HG02970 (cell line): ENCODE measurements at regions not wholly inside any gene's neighbourhood (a gene's known extent, or its start where the extent isn't known, plus 50 kb on each side); places are given as distances from the start of the nearest gene placed in this dataset.
"Not testable (repeated sequence)": the region's sequence is repeated elsewhere in the genome, so short reads cannot be mapped to it uniquely, and the experiment has no call there.

Experiments used
- ATAC-seq: cut with Tn5 transposase; IDR thresholded peaks from one replicate; pipeline ENCODE4 v1.9.1; 2021; ENCODE audit warnings: mild to moderate bottlenecking, moderate library complexity, moderate number of reproducible peaks; ENCODE audit not compliant: unreplicated experiment, low FRiP score

DNA sequence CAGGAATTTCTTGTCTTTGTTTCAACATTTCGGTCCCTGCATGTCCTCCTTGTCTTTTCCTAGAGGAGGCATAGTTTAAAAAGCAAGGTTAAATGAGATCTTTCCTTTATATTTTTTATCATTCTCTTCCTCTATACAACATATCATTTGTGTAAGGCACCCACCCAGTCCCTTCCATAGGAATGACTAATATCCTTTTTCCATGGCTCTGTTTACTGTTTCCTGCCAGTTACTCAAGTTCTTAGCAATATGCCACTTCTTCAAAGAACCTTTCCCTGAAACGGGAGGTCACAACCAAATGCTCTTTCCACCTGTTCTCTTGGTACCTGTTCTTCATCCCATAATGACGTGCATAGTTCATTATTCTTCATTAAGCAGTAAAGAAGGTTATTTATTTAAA, 1237.1 kb upstream of the GOT2 start:
- no peak for ATAC-seq

DNA sequence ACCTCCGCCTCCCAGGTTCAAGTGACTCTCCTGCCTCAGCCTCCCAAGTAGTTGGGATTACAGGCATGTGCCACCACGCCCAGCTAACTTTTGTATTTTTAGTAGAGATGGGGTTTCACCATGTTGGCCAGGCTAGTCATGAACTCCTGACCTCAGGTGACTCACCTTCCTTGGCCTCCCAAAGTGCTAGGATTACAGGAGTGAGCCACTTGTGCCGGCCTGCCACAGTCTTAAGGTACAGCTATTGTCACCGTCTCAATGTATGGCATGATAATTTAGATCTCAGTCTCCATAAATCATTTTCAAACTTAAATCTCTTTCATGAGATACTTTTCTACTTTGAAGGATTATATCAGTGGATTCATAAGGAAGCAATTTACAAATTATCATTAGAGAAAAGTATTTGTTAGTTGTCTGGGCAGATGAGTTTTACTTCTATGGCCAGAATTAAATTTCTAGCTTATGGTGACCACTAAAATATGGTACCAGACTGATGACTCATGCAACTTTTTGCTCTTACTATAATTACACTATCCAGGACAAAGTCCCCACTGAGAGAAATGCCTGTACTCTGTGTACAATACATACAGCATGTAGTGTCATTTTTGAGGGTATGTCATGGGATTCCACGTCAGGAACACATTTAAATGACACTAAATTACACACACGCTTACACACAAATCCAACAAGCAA, 1230.3 kb upstream of the GOT2 start:
- no peak for ATAC-seq

DNA sequence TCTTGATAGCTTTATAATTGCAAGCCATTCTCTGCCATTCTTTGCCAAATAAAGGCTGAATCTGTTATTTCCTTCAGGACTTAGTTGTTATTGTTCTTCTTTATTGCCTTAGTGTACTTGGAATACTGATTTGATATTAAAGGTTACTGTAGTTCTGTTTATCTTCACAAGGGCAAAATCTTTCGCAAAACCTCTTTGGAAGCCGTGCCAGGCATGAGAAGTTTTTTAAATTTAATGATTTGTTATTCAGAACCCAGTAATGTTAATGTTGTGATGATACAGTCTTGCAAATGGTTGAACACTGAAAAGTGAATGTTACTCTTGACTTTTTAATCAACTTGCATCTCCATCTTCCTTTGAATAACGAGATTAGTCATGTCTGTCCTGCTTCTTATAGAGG, 1225.2 kb upstream of the GOT2 start:
- ATAC-seq = no peak

DNA sequence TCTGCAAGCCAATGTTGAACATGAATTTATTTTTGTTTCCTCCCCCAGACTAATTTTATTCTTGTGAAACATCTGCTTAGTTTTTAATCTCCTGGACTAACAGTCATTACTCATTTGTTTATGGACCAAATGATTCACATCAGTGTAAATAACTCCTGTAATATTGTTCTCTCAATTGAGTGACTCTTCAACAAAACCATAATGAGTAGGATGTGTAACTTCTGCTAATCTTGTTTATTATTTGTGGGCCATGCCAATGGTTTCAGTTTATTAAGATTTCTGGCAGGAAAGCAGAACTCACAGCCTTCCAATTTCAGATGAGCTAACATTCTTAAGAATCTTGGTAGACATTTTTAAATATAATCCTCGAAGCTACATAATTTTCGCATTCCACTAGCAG, 1216.3 kb upstream of the GOT2 start:
- ATAC-seq = no peak

DNA sequence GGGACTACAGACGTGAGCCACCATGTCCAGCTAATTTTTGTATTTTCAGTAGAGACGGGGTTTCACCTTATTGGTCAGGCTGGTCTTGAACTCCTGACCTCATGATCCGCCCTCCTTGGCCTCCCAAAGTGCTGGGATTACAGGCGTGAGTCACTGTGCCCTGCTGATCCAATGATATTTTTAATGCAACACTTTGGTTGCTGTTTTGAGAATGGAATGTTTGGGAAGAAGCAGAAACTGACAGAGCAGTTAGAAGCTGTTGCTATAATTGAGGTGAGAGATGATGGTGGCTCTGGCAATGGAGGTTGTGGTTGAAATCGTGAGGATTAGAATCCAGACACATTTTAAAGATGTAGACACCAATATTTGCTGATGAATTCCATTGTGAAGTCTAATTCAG, 1209.9 kb upstream of the GOT2 start:
- ATAC-seq = not testable (repeated sequence)

DNA sequence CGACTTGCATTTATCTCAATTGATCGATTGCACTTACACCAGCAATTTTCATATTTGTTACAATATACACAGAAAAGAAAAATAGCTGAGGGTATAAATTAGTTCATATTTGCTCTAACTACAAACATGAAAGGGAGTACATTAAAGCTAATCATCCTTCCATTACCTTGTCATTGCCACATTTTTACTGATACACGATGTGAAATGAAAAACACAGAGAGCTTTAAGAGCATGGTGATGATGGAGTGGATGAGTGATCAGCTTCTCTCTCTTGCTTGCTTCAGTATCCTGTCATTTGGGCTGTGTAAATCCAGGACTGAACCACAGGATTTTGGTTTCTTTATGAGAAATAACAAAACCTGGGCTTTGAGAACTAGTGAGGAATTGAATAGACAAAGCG, 1207.5 kb upstream of the GOT2 start:
- no peak for ATAC-seq

DNA sequence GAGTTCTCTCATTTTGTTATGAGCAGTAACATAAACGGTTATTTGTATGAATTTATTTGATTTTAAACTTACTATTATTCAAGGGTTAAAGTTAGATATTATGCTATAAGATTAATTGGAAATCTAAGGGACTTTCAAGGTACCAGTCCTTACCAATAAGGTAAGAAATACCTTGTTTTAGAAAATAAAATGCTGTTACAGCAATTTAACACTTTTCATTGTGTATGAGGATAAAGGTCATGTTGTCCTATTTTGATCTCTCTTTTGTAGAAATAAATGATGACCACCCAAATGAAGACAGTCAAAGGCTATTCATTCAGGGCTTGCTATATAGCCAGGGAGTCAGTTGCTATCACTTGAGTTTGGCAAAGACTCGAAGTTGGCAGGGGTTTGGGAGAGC, 1185.9 kb upstream of the GOT2 start:
- ATAC-seq = no peak

DNA sequence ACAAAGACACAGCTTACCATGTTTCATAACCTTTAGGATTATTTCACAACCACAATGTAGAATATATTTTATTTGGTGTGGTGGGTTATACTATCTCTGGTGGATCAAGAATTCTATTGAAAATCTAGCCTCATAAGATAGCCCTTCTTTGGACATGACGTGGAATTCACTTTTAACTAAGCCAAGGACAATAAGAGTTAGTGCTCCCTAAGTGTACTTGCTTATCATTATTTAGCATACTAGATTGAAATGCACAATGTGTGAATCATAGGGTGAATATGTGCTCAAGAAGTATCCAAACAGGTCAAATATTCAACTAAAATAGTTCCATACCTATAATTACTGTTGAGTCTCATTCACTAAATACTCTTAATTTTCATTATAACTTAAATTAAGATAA, 1179.5 kb upstream of the GOT2 start:
- no peak for ATAC-seq

DNA sequence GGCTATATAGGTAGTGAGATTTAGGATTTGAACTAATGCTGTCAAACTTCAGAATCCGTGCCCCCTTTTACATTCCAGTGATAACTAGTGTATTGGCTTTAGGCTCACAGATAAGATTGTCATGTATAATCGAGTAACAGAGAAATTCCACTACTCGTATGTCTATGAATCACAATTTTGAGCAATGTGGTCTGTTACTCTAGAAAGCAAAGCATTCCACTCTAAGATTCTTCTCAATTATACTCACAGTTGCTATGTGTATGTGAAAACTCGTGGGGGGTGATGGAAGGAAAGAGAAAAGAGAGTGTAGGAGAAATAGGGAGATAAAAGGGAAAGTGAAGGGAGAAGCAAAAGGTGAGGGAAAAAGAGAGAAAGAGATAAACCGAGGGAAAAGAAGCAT, 1175.1 kb upstream of the GOT2 start:
- ATAC-seq = no peak

DNA sequence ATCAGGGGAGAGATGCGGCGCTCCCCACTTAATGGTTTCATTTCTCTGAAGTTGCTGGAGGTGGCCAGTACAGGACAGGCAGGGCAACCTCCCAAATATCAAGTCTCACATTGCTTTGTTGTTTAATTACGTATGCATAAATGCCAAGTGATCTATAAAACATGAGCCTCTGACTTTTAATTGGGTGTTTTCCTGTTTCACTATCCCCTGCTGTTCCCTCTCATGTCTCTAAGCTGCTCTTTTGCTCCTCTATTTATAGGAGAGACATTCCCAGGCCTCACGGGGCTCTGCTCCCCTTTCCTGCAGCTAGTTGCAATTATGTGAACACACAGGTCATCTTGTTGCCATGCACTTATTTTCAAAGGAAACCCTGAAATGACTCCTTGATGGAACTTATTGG, 1173.5 kb upstream of the GOT2 start:
- ATAC-seq = no peak

DNA sequence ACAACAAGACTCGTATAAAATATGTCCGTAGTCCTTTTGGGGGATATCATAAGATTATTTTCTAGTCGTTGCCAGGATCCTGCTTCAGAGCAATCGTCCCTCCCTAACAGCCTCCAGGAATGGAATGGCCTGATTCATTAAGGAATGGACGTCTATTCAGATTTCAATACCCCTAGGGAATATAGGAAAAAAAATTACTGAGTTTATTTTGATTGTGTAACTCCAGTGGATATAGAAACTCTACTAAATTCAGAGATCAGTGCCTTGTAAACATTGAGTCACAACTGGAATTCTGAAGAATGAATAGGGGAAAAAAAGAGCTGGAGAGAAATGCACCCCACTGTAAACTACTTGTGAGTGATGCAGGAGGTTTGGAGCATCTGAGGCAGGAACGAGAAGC, 1171.5 kb upstream of the GOT2 start:
- no peak for ATAC-seq

DNA sequence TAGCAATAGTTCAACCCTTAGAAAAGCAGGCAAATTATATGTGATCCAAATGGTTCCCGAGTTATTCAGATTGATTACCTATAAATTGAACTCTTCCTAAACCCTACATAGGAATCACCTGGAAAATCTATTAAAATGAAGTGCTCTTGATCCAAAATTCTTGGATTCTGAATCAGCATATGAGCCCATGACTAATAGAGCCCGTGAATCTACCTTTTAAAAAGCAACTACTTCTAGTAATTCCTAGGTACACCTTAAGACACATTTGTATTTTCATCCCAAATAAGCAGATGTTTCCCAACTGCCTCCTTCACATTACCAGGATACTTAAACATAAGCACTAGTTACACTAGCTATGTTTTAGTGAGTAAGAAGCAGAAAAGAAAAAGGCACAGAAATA, 1171.0 kb upstream of the GOT2 start:
- no peak for ATAC-seq

DNA sequence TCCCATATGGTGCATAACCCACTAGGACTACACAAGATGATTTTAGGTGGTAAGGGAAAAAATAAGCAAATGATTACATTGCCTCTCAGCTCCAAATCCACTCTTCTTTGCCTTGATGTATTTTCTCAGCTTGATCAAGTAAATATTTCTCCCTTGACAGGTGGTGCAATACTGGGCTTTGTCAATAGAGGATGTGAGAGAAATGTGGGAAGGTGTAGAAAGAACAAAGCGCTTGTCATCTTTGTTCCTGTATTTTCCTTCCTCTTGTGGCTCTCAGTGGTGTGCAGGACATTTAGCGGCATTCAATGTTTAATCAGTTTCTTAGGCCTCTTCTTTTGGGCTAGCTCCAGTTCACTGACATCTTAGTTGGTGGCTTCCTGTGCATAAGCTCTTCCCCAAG, 1165.8 kb upstream of the GOT2 start:
- ATAC-seq = no peak

DNA sequence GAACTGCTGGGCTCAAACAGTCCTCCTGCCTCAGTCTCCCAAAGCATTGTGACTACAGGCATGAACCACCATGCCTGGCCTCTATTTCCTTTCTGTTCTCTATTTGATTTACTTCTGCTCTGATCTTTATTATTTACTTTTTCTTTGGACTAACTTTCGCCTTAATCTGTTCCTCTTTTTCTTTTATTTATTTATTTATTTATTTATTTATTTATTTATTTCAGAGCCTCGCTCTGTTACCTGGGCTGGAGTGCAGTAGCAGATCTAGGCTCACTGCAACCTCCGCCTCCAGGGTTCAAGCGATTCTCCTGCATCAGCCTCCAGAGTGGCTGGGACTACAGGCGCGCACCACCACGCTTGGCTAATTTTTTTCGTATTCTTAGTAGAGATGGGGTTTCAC, 1158.3 kb upstream of the GOT2 start:
- no peak for ATAC-seq

DNA sequence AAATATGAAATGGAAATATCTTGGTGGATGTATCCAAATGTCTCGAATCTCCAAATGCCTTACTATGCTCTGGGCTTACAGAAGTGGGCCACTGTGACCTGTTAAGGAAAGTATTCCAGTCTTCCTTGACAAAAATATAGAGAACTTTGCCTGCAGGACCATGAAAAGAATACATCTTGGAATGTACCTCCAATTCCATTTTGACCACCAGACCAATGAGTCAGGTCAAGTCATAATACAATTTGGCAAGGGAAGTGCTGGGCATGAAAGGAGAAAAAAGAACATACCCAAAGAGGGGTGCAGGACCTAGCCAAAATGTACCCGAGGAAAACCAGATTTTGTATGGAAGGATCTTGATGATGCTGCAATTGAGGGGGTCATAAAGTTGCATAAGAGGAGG, 1153.7 kb upstream of the GOT2 start:
- no peak for ATAC-seq

DNA sequence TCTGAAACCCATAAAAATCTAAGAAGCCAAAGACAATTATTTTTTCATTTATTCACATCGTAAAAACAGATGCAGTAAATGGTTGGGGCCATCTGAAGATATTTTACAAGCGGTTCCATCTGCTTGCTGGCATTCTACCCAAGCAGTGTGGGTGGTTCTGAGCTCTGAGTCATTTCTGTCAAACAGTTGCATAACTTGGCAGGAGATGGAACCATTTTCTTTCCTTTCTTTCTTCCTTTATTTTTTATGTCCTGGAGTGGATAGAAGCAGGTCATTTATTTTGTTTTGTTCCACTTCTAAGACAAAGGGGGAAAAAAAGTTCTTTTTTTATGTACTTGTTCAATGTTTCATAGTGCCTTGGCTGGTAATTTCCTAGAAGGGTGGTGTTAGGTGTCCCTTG, 1151.9 kb upstream of the GOT2 start:
- ATAC-seq = no peak

DNA sequence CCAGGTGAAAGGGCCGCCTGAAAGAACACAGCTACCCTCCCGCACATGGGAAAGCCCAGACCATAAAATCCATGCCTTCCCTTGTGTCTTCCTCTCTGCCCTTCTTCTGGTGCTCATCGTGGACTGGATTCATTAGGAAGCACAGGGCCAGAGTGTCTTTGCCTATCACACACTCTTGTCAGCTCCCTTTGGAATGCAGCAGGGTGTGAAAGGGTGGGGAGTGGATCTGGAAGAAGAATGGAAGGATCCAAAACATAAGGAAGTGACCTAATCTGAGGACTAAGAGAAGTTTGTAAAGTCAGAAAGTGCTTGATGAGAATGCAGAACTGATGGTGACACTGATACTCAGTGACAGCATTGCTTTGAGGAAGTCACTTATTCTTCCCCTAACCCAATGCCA, 1147.3 kb upstream of the GOT2 start:
- ATAC-seq = no peak

DNA sequence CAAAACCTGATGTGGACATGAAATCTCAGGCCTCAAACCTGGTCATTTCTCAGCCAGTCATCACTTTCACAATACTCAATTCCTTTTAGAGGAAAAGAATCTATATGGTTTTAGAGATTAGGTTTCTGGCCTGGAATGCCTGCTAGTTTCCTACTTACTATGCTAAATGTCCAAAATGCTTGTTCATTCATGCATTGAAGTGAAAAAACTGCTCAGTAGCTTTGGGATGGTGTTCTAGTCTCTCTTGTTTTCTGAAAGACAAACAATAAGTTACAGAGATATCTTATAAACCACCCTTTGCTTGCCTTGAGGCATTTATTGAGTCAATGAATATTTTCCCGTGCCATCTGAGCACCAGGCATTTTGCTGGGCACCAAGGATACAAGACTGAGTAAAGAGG, 1146.5 kb upstream of the GOT2 start:
- no peak for ATAC-seq

DNA sequence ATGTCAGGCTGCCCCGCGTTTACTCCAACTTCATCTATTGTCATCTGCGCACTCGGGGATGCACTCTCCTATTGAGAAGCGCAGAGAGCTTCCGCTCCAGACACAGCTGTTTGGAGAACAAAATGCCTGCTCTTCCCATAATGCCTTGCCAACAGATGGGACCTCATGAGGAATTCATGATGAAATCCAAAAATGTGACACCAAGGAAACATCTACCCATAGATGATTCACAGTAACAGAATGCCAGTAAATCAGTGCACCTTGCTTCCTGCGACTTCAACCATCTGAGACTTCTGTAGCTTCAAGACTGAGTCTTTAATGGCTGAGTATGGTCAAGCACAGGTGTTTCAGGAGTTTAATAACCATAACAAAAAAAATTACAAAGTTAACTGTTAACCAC, 1144.9 kb upstream of the GOT2 start:
- ATAC-seq = no peak

DNA sequence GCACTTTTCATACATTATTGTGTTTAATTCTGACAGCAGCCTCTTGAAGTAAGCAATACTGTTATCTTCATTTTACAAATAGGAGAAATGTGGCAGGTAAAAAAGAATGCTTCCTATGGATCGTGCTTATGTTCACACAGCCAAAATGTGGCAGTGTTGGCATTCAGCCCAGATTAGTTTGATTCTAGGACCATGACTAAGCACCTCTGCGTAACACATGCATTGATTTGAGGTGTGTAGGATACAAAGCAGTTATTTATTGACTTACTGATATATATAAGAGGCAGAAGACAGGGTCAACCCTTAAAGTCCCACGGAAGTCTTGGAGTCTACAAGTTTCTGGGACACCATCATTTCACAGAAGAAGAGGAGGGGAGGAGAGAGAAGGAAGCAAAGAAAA, 1144.4 kb upstream of the GOT2 start:
- no peak for ATAC-seq

DNA sequence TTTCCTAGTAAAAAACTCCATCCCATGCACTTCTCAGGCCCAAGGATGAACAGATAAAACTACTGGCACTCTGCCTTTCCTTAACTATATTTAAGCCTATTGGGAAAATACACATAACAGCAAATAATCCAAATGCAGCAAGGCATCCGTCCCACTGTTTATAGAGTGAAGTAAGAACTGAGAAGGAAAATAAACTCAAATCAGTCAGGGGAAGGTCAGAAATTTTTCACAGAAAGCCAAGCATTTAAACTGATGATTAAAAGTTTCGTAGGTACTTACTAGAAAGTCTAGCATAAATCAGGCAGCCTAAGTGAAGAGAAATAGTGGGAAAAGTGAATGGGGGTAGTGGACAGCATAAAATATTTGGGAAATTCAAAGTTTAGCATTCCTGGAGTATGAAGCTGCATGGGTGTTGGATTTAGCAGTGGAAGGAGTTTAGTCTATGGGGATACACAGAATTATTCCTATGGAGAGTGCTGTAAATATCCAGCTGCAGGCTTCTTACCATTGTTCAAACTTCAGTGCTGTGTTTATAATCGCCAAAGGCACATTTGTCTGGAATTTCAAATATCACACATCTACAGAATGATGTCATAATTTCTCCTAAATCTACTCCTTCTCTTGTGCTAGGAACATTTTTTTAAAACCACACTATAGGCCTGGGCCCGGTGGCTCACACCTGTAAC, 1131.0 kb upstream of the GOT2 start:
- no peak for ATAC-seq

DNA sequence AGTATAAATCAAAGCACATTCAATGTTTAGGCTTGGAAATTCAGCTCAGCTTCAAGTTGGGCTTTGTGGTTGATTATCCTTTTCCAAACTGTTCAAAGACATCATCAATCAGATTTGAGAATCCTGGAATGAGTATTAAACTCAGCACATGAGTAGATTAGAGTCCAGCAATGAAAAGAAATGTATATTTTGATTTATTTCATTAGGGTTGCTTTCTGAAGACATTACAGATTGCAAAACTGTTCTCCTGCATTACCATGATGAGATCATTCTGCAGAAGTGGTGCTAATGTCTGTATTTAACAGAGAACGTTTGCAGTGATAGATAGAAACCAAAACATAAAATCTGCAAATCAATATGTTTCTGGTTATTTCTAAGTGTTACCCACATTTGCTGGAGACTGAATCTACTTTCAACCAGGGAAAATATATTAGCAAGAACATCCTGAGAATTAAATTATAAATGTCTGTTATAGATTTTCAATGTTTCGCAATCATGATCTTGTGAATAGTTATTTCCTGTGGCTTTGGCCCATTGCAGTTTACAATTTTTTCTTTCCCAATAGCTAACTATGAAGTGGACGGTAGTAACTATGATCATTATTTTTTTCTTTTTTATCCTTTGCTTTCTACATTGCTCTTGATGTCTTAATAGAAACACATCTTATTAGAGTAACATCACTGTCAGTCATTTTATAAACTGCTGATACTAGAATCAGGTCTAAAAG, 1125.7 kb upstream of the GOT2 start:
- ATAC-seq = no peak
